ENCODE measurements at regions not wholly inside any gene's neighbourhood (a gene's known extent, or its start where the extent isn't known, plus 50 kb on each side); places are given as distances from the start of the nearest gene placed in this dataset.
"Not testable (repeated sequence)": the region's sequence is repeated elsewhere in the genome, so short reads cannot be mapped to it uniquely, and the experiment has no call there.

GRCh38 chr22:35484651-35485556, 55.7 kb upstream of the RASD2 start:
- Histone ChIP-seq H3K9me3 (ENCODE audit: control insufficient read depth, low read length) (peaks cover 4% of the 10 kb centered on the region), H3K4me3 (ENCODE audit: low read length) (no peak overlapping the region), H3K4me1 (ENCODE audit: control insufficient read depth, insufficient read depth, low read length) (peaks cover 9% of the 10 kb centered on the region), H3K36me3 (ENCODE audit: control insufficient read depth, insufficient read depth, low read length, severe bottlenecking) (no peaks in the 10 kb centered on the region), H3K27me3 (replicated peaks; ENCODE audit: control insufficient read depth, insufficient read depth, low read length) (peaks cover 9% of the 10 kb centered on the region), H3K9ac (ENCODE audit: low read length) (no peak overlapping the region)
- DNase-seq (ENCODE audit: low read depth): no peak

- Histone ChIP-seq H3K27me3 (replicated peaks; ENCODE audit: control insufficient read depth, insufficient read depth, low read length) (peaks cover 12% of the 10 kb centered on the region), H3K4me3 (ENCODE audit: low read length) (no peak overlapping the region), H3K9me3 (ENCODE audit: control insufficient read depth, low read length) (peaks cover 4% of the 10 kb centered on the region), H3K9ac (ENCODE audit: low read length) (no peak overlapping the region), H3K4me1 (ENCODE audit: control insufficient read depth, insufficient read depth, low read length) (no peaks in the 10 kb centered on the region), H3K36me3 (ENCODE audit: control insufficient read depth, insufficient read depth, low read length, severe bottlenecking) (no peaks in the 10 kb centered on the region)
- DNase-seq (ENCODE audit: low read depth): no peak
These were observed 54.5 kb upstream of the RASD2 start for GRCh38 chr22:35486116-35486631.

- peaks cover 19% of the 10 kb centered on the region for H3K27me3 ChIP-seq (replicated peaks; ENCODE audit: control insufficient read depth, insufficient read depth, low read length)
- not testable (repeated sequence) for DNase-seq (ENCODE audit: low read depth); H3K36me3 ChIP-seq (ENCODE audit: control insufficient read depth, insufficient read depth, low read length, severe bottlenecking)
These were observed 53.0 kb upstream of the RASD2 start for GRCh38 chr22:35487623-35488022.

GRCh38 chr22:35488513-35488912, 52.1 kb upstream of the RASD2 start:
- no peak for DNase-seq (ENCODE audit: low read depth)
- Histone ChIP-seq H3K9ac (ENCODE audit: low read length) (no peak overlapping the region), H3K27me3 (replicated peaks; ENCODE audit: control insufficient read depth, insufficient read depth, low read length) (peaks cover 28% of the 10 kb centered on the region)

More at GRCh38 chr22:35487623-35488022, 53.0 kb upstream of the RASD2 start:
- not testable (repeated sequence) for H3K9ac ChIP-seq (ENCODE audit: low read length); H3K4me1 ChIP-seq (ENCODE audit: control insufficient read depth, insufficient read depth, low read length); H3K9me3 ChIP-seq (ENCODE audit: control insufficient read depth, low read length); H3K4me3 ChIP-seq (ENCODE audit: low read length)

GRCh38 chr22:35489239-35489638, 51.4 kb upstream of the RASD2 start:
- Histone ChIP-seq H3K27me3 (replicated peaks; ENCODE audit: control insufficient read depth, insufficient read depth, low read length) (peaks cover 35% of the 10 kb centered on the region), H3K4me1 (ENCODE audit: control insufficient read depth, insufficient read depth, low read length) (no peaks in the 10 kb centered on the region), H3K9me3 (ENCODE audit: control insufficient read depth, low read length) (no peaks in the 10 kb centered on the region), H3K9ac (ENCODE audit: low read length) (no peak overlapping the region), H3K36me3 (ENCODE audit: control insufficient read depth, insufficient read depth, low read length, severe bottlenecking) (no peaks in the 10 kb centered on the region), H3K4me3 (ENCODE audit: low read length) (no peak overlapping the region)
- no peak for DNase-seq (ENCODE audit: low read depth)

More at GRCh38 chr22:35488513-35488912, 52.1 kb upstream of the RASD2 start:
- H3K4me3 ChIP-seq (ENCODE audit: low read length): no peak overlapping the region
- H3K9me3 ChIP-seq (ENCODE audit: control insufficient read depth, low read length): no peaks in the 10 kb centered on the region
- no peaks in the 10 kb centered on the region for H3K36me3 ChIP-seq (ENCODE audit: control insufficient read depth, insufficient read depth, low read length, severe bottlenecking)
- no peaks in the 10 kb centered on the region for H3K4me1 ChIP-seq (ENCODE audit: control insufficient read depth, insufficient read depth, low read length)

Measured in adipocyte (in vitro differentiated cells).